HUES48 (cell line): ENCODE measurements at regions not wholly inside any gene's neighbourhood (a gene's known extent, or its start where the extent isn't known, plus 50 kb on each side); places are given as distances from the start of the nearest gene placed in this dataset.

ENCODE experiments used
- H3K27ac ChIP-seq: one replicate; pipeline ENCODE4 v1.7.0; 2013; ENCODE audit warnings: low read depth, low read length, inconsistent platforms
- H3K27me3 ChIP-seq: 2 replicates; pipeline ENCODE4 v1.6.1; 2013; ENCODE audit warnings: mild to moderate bottlenecking, low read length; ENCODE audit not compliant: control insufficient read depth, insufficient read depth
- H3K36me3 ChIP-seq: 2 replicates; pipeline ENCODE4 v1.6.1; 2013; ENCODE audit warnings: low read length; ENCODE audit not compliant: control insufficient read depth, insufficient read depth
- H3K4me1 ChIP-seq: 2 replicates; pipeline ENCODE4 v1.6.1; 2013; ENCODE audit warnings: mild to moderate bottlenecking, low read length; ENCODE audit not compliant: control insufficient read depth, insufficient read depth
- H3K4me3 ChIP-seq: 2 replicates; pipeline ENCODE4 v1.5.1; 2013; ENCODE audit warnings: mild to moderate bottlenecking, low read depth, low read length
- H3K9ac ChIP-seq: 2 replicates; pipeline ENCODE4 v1.6.1; 2013; ENCODE audit warnings: mild to moderate bottlenecking, low read depth, low read length, moderate library complexity
- H3K9me3 ChIP-seq: 2 replicates; pipeline ENCODE4 v1.6.1; 2013; ENCODE audit warnings: low read length; ENCODE audit not compliant: control insufficient read depth, insufficient read depth

GRCh38 chr22:48653306-48653705, 1174.4 kb downstream of the BRD1 start:
- Histone ChIP-seq H3K4me1 (no peaks in the 10 kb centered on the region), H3K9me3 (no peaks in the 10 kb centered on the region), H3K27me3 (no peaks in the 10 kb centered on the region)

GRCh38 chr22:48652796-48653195, 1174.9 kb downstream of the BRD1 start:
- H3K27ac ChIP-seq = no peak overlapping the region
- no peaks in the 10 kb centered on the region for H3K27me3 ChIP-seq
- no peak overlapping the region for H3K4me3 ChIP-seq

More at GRCh38 chr22:48653306-48653705, 1174.4 kb downstream of the BRD1 start:
- Histone ChIP-seq H3K36me3 (no peaks in the 10 kb centered on the region), H3K27ac (no peak overlapping the region), H3K9ac (no peak overlapping the region), H3K4me3 (no peak overlapping the region)

GRCh38 chr22:48651981-48652538, 1175.6 kb downstream of the BRD1 start:
- Histone ChIP-seq H3K36me3 (no peaks in the 10 kb centered on the region), H3K9me3 (no peaks in the 10 kb centered on the region), H3K4me1 (no peaks in the 10 kb centered on the region), H3K27me3 (no peaks in the 10 kb centered on the region), H3K27ac (no peak overlapping the region), H3K9ac (no peak overlapping the region), H3K4me3 (no peak overlapping the region)

More at GRCh38 chr22:48652796-48653195, 1174.9 kb downstream of the BRD1 start:
- no peaks in the 10 kb centered on the region for H3K36me3 ChIP-seq
- H3K9me3 ChIP-seq = no peaks in the 10 kb centered on the region
- no peaks in the 10 kb centered on the region for H3K4me1 ChIP-seq
- no peak overlapping the region for H3K9ac ChIP-seq

- Histone ChIP-seq H3K4me1 (no peaks in the 10 kb centered on the region), H3K27ac (no peak overlapping the region), H3K9ac (no peak overlapping the region), H3K4me3 (no peak overlapping the region), H3K27me3 (no peaks in the 10 kb centered on the region), H3K36me3 (no peaks in the 10 kb centered on the region), H3K9me3 (no peaks in the 10 kb centered on the region)
These were observed 1176.4 kb downstream of the BRD1 start for GRCh38 chr22:48651036-48651890.

- H3K4me3 ChIP-seq = no peak overlapping the region
- H3K36me3 ChIP-seq = no peaks in the 10 kb centered on the region
- no peaks in the 10 kb centered on the region for H3K27me3 ChIP-seq
- no peak overlapping the region for H3K9ac ChIP-seq
- no peak overlapping the region for H3K27ac ChIP-seq
- H3K4me1 ChIP-seq = no peaks in the 10 kb centered on the region
- H3K9me3 ChIP-seq = no peaks in the 10 kb centered on the region
These were observed 1177.2 kb downstream of the BRD1 start for GRCh38 chr22:48650323-48651035.

DNA sequence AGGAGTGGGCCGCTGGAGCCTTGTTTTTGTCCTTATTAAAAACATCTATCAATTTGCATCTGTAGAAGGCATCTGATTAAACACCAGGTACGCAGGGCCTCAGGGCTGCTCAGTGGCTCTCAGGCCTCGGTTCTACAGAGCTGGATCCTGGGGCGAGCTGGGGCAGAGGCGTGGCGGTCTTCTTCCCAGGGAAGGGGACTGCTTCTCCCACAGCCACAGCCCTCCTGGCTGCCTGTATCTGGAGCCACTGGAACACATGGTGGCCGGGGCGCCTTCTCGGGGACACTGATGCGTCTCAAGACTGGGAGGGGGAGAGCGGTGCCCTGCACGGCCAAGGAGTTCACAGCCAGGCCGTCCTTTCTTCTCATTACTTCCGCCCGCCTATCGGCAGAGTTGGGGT, 1178.2 kb downstream of the BRD1 start:
- H3K9me3 ChIP-seq = no peaks in the 10 kb centered on the region
- no peaks in the 10 kb centered on the region for H3K4me1 ChIP-seq
- no peaks in the 10 kb centered on the region for H3K27me3 ChIP-seq

DNA sequence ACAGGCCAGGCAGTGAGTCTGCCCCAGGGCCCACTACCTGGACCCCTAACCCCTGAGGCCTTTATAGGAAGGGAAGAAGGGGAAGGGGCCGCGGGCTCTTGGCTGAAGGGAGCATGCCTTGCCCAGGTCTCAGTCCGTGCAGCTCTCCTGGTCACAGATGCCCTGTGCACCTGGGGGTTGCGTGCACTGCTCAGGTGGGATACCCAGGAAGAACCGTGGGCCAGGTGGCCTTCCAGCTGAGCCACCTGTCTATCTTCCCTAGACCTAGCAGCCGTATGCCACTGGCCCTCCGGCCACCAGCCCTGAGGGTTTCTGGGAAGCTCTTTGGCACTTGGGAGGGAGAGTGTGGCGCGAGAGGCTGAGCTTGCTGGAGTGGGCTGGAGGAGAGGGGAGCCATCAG, 1178.6 kb downstream of the BRD1 start:
- Histone ChIP-seq H3K9me3 (no peaks in the 10 kb centered on the region), H3K9ac (no peak overlapping the region), H3K4me1 (no peaks in the 10 kb centered on the region), H3K27ac (no peak overlapping the region), H3K27me3 (no peaks in the 10 kb centered on the region), H3K36me3 (no peaks in the 10 kb centered on the region), H3K4me3 (no peak overlapping the region)

More for the DNA sequence above, 1178.2 kb downstream of the BRD1 start:
- no peak overlapping the region for H3K4me3 ChIP-seq
- no peak overlapping the region for H3K27ac ChIP-seq
- no peaks in the 10 kb centered on the region for H3K36me3 ChIP-seq
- H3K9ac ChIP-seq = no peak overlapping the region

DNA sequence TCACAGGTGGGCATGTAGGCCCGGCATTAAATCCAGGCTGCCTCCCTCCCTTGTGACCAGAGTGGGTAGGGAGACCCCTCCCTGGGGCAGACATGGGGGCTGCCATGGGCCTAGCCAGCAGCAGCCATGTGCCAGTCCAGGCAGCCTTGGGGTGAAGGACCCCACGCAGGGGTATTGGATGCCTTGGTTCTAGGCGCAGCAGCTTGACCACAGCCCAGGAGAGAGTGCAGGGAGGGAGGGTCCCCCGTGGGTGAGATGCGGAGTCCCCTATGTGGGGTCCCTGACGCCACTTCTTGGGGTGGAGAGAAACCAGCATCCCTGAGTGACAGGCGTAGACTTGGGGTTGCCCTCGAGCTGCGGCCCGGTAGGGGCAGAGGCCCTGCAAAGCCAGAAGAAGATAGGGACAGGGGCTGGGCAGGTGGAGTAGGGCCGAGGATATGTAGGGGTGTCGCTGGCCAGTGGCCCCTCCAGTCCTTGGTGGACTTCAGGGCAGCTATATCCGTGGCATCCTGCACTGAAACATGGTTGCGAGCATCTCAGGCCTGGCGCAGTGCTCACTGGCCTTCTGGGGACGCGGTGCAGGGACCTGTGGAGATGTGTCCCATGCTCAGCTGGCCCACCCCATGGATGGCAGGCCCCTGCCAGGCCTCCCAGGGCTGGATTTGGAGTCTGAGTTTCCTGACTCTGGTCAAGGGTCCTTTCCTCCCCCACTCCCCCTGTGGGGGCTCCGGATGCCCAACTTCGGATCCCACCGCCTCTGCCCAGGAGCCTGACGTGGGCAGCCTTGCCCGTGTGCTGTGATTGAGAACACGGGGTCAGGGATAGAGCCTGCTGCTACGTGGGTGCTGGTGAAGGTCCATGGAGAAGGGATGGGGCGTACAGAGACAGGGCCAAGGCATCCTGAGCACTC, 1179.8 kb downstream of the BRD1 start:
- Histone ChIP-seq H3K4me1 (no peaks in the 10 kb centered on the region), H3K36me3 (no peaks in the 10 kb centered on the region), H3K27me3 (no peaks in the 10 kb centered on the region), H3K9ac (no peak overlapping the region), H3K4me3 (no peak overlapping the region), H3K9me3 (no peaks in the 10 kb centered on the region), H3K27ac (no peak overlapping the region)

GRCh38 chr22:48647051-48647450, 1180.6 kb downstream of the BRD1 start:
- Histone ChIP-seq H3K9me3 (no peaks in the 10 kb centered on the region), H3K27ac (no peak overlapping the region), H3K4me3 (no peak overlapping the region), H3K4me1 (no peaks in the 10 kb centered on the region), H3K27me3 (no peaks in the 10 kb centered on the region), H3K9ac (no peak overlapping the region), H3K36me3 (no peaks in the 10 kb centered on the region)

DNA sequence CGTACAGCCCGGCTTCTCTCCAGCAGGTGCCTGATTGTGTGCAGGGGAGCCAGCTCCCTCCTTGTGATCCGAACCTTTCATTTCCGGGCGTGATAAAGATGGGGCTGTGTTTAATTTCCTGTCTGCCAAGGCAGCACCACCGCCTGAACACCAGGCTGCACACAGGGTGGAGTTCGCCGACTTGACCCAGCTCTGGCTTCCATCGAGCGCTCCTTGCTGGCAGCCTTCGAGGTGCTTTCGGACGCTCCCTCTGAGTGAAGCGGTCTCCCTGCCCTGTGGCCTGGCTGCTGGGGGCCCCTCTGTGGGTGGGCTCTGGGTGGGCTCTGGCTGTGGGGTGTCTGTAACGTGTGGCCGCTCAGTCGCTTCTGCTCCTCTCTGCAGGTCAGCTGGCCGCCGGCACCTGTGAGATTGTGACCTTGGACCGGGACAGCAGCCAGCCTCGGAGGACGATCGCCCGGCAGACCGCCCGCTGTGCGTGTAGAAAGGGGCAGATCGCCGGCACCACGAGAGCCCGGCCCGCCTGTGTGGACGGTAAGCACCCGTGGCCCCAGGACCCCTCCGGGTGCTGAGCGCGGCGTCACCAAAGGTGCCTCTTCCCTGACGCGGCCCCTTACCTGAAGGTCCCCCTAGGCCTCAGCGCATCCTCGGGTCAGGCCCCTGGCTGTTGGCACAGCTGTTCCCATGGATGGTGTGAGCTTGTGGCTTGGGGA, 1181.3 kb downstream of the BRD1 start:
- no peak overlapping the region for H3K27ac ChIP-seq

More for the DNA sequence above, 1181.3 kb downstream of the BRD1 start:
- H3K27me3 ChIP-seq = no peaks in the 10 kb centered on the region
- H3K36me3 ChIP-seq = no peaks in the 10 kb centered on the region
- H3K4me1 ChIP-seq = no peaks in the 10 kb centered on the region
- H3K9me3 ChIP-seq = no peaks in the 10 kb centered on the region
- H3K4me3 ChIP-seq = no peak overlapping the region
- H3K9ac ChIP-seq = no peak overlapping the region
